H9 (cell line): ENCODE measurements at regions not wholly inside any gene's neighbourhood (a gene's known extent, or its start where the extent isn't known, plus 50 kb on each side); places are given as distances from the start of the nearest gene placed in this dataset.

Experiments
- DNase-seq: peaks from one replicate; pipeline ENCODE4 v3.0.0-alpha.2; 2017
- H2AFZ ChIP-seq: one replicate; pipeline ENCODE4 v1.6.1; 2013; ENCODE audit warnings: mild to moderate bottlenecking, low read length, control low read depth, moderate library complexity
- H2AK5ac ChIP-seq: 2 replicates; pipeline ENCODE4 v1.6.1; 2013; ENCODE audit warnings: low read length, control low read depth, mixed read lengths; ENCODE audit not compliant: insufficient read length
- H2BK120ac ChIP-seq: one replicate; pipeline ENCODE4 v1.6.1; 2013; ENCODE audit warnings: low read depth, mild to moderate bottlenecking, low read length, control low read depth, inconsistent platforms; ENCODE audit not compliant: poor library complexity, severe bottlenecking
- H2BK12ac ChIP-seq: 2 replicates; pipeline ENCODE4 v1.6.1; 2013; ENCODE audit warnings: low read length, control low read depth, mixed read lengths, low read depth; ENCODE audit not compliant: insufficient read length
- H2BK15ac ChIP-seq: 2 replicates; pipeline ENCODE4 v1.6.1; 2013; ENCODE audit warnings: low read depth, low read length, control low read depth
- H2BK20ac ChIP-seq: one replicate; pipeline ENCODE4 v1.6.1; 2013; ENCODE audit warnings: low read depth, mild to moderate bottlenecking, low read length, control low read depth, inconsistent platforms; ENCODE audit not compliant: poor library complexity, severe bottlenecking
- H2BK5ac ChIP-seq: 2 replicates; pipeline ENCODE4 v1.6.1; 2013; ENCODE audit warnings: low read length, control low read depth, mixed read lengths; ENCODE audit not compliant: insufficient read length
- H3K14ac ChIP-seq: 2 replicates; pipeline ENCODE4 v1.6.1; 2013; ENCODE audit warnings: low read length, control low read depth; ENCODE audit not compliant: insufficient read depth
- H3K18ac ChIP-seq: 2 replicates; pipeline ENCODE4 v1.6.1; 2013; ENCODE audit warnings: low read depth, mild to moderate bottlenecking, mixed read lengths, low read length, control low read depth; ENCODE audit not compliant: insufficient read length
- H3K23ac ChIP-seq: 2 replicates; pipeline ENCODE4 v1.6.1; 2013; ENCODE audit warnings: low read length, control low read depth, mixed read lengths, low read depth; ENCODE audit not compliant: insufficient read length
- H3K23me2 ChIP-seq: 2 replicates; pipeline ENCODE4 v1.6.1; 2013; ENCODE audit warnings: low read depth, mild to moderate bottlenecking, mixed read lengths, low read length, control low read depth; ENCODE audit not compliant: insufficient read length, poor library complexity, severe bottlenecking
- H3K27ac ChIP-seq: 2 replicates; pipeline ENCODE4 v1.5.1; 2013; ENCODE audit warnings: low read length, control low read depth, mixed read lengths, low read depth; ENCODE audit not compliant: insufficient read length
- H3K27me3 ChIP-seq: 2 replicates; pipeline ENCODE4 v1.6.1; 2013; ENCODE audit warnings: low read length, control low read depth, inconsistent platforms; ENCODE audit not compliant: insufficient read depth
- H3K4ac ChIP-seq: 2 replicates; pipeline ENCODE4 v1.6.1; 2013; ENCODE audit warnings: low read depth, mild to moderate bottlenecking, control low read depth, inconsistent platforms, low read length, moderate library complexity
- H3K4me1 ChIP-seq: 2 replicates; pipeline ENCODE4 v1.6.1; 2013; ENCODE audit warnings: low read length, control low read depth, inconsistent platforms; ENCODE audit not compliant: insufficient read depth
- H3K4me2 ChIP-seq: 2 replicates; pipeline ENCODE4 v1.6.1; 2013; ENCODE audit warnings: low read length, control low read depth, mixed read lengths; ENCODE audit not compliant: insufficient read length, insufficient read depth
- H3K56ac ChIP-seq: 2 replicates; pipeline ENCODE4 v1.6.1; 2013; ENCODE audit warnings: low read depth, mild to moderate bottlenecking, mixed read lengths, low read length, control low read depth; ENCODE audit not compliant: insufficient read length
- H3K79me1 ChIP-seq: 2 replicates; pipeline ENCODE4 v1.6.1; 2013; ENCODE audit warnings: low read depth, mild to moderate bottlenecking, moderate library complexity, low read length, control low read depth, inconsistent platforms; ENCODE audit not compliant: insufficient read depth, poor library complexity, severe bottlenecking
- H3K79me2 ChIP-seq: 2 replicates; pipeline ENCODE4 v1.6.1; 2013; ENCODE audit warnings: low read length, control low read depth, inconsistent platforms; ENCODE audit not compliant: insufficient read depth
- H3K9ac ChIP-seq: 2 replicates; pipeline ENCODE4 v1.6.1; 2013; ENCODE audit warnings: low read length, control low read depth, mixed read lengths; ENCODE audit not compliant: insufficient read length; ENCODE audit errors: extremely low read depth
- H3K9me3 ChIP-seq: one replicate; pipeline ENCODE4 v1.6.1; 2013; ENCODE audit warnings: low read depth, low read length, inconsistent platforms; ENCODE audit not compliant: control insufficient read depth
- H3T11ph ChIP-seq: one replicate; pipeline ENCODE4 v1.6.1; 2013; ENCODE audit warnings: mild to moderate bottlenecking, low read length, control low read depth, inconsistent platforms
- H4K20me1 ChIP-seq: one replicate; pipeline ENCODE4 v1.6.1; 2013; ENCODE audit not compliant: control insufficient read depth, insufficient read length, insufficient read depth
- H4K5ac ChIP-seq: 2 replicates; pipeline ENCODE4 v1.6.1; 2013; ENCODE audit warnings: low read depth, mild to moderate bottlenecking, mixed read lengths, low read length, control low read depth; ENCODE audit not compliant: insufficient read length
- H4K8ac ChIP-seq: replicated peaks from 2 replicates; pipeline ENCODE4 v1.6.1; 2013; ENCODE audit warnings: low read length, control low read depth, mixed read lengths, low read depth; ENCODE audit not compliant: insufficient read length
- H4K91ac ChIP-seq: 2 replicates; pipeline ENCODE4 v1.6.1; 2013; ENCODE audit warnings: low read depth, mild to moderate bottlenecking, moderate library complexity, mixed read lengths, low read length, control low read depth; ENCODE audit not compliant: insufficient read length
- H3K27ac Mint-ChIP-seq, 3 experiments: 2 replicates in 2 of 3; 3 replicates in 1 of 3; pipeline ENCODE4 v1.8.0; 2020 to 2021; ENCODE audit warnings: mixed read lengths in 3 of 3, mild to moderate bottlenecking in 1 of 3, moderate library complexity in 1 of 3
- H3K27me3 Mint-ChIP-seq: 2 replicates; pipeline ENCODE4 v1.8.0; 2021; ENCODE audit warnings: low read depth, mild to moderate bottlenecking, moderate library complexity, mixed read lengths
- H3K36me3 Mint-ChIP-seq, 3 experiments: 2 replicates in 2 of 3; 3 replicates in 1 of 3; pipeline ENCODE4 v1.8.0; 2020 to 2021; ENCODE audit warnings: low read depth in 3 of 3, mixed read lengths in 3 of 3; ENCODE audit not compliant: insufficient read depth in 1 of 3
- H3K4me1 Mint-ChIP-seq, 2 experiments: 2 replicates each; pipeline ENCODE4 v1.8.0; 2020; ENCODE audit warnings: mixed read lengths in 2 of 2
- H3K4me3 Mint-ChIP-seq, 2 experiments: 2 replicates in 1 of 2; 3 replicates in 1 of 2; pipeline ENCODE4 v1.8.0; 2020 to 2021; ENCODE audit warnings: mild to moderate bottlenecking in 2 of 2, mixed read lengths in 2 of 2, moderate library complexity in 1 of 2
- H3K9me3 Mint-ChIP-seq, 2 experiments: 2 replicates in 1 of 2; 3 replicates in 1 of 2; pipeline ENCODE4 v1.8.0; 2020; ENCODE audit warnings: mild to moderate bottlenecking in 2 of 2, mixed read lengths in 2 of 2, moderate library complexity in 1 of 2
- CTCF ChIP-seq: fragments of 200-600 bp; sonication (generic); conservative IDR thresholded peaks from 3 replicates; pipeline ENCODE4 v1.8.0; 2021; ENCODE audit warnings: antibody characterized with exemption, mild to moderate bottlenecking

DNA sequence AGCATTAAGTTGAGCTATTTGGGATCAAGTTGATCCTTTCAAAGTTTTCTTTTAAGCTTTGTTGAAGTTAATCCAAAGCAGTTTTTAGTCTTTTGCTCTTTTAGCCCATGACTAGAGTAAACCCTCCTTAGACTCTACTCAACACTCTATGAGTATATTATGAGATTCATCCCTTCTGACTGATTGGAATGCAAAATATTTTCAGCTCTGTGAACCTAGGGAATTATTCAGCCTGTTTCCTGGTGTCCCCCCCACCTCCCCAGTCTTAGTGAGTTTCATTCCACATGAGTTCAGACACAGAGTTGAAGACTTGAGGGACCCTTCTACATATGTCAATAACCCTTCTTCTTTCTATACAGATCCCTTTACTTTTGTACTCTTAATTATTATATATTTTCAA is 413.7 kb downstream of the RFPL4B start:
- no peak overlapping the region for H3K23ac ChIP-seq
- no peak overlapping the region for H4K8ac ChIP-seq
- H3K79me2 ChIP-seq: no peaks in the 10 kb centered on the region
- no peak overlapping the region for H3K27ac ChIP-seq
- H4K5ac ChIP-seq: no peak overlapping the region
- H3K36me3 Mint-ChIP-seq: peaks cover 0 to 2% (median 0%) of the 10 kb centered on the region in 3 experiments; a peak in 1 of 7 replicates
- H3K9me3 ChIP-seq: no peaks in the 10 kb centered on the region
- no peak overlapping the region for H2BK15ac ChIP-seq
- no peaks in the 10 kb centered on the region for H4K20me1 ChIP-seq
- no peak overlapping the region for H3K4ac ChIP-seq
- peaks cover 3% of the 10 kb centered on the region in 2 experiments; a peak in 1 of 4 replicates for H3K4me1 Mint-ChIP-seq
- H2BK5ac ChIP-seq: no peak overlapping the region
- no peaks in the 10 kb centered on the region for H3K27me3 ChIP-seq
- no peak overlapping the region for H2BK120ac ChIP-seq
- H3K4me3 Mint-ChIP-seq: no peak overlapping the region
- H2BK20ac ChIP-seq: no peak overlapping the region
- no peak overlapping the region for H3K9ac ChIP-seq
- H4K91ac ChIP-seq: no peak overlapping the region
- no peak overlapping the region for H3K27ac Mint-ChIP-seq
- no peaks in the 10 kb centered on the region for H3K27me3 Mint-ChIP-seq
- H3K4me2 ChIP-seq: no peak overlapping the region
- no peaks in the 10 kb centered on the region for H3K4me1 ChIP-seq
- H3T11ph ChIP-seq: no peak overlapping the region
- no peak overlapping the region for H2AFZ ChIP-seq
- no peak overlapping the region for H2BK12ac ChIP-seq
- H3K14ac ChIP-seq: no peak overlapping the region
- H3K18ac ChIP-seq: no peak overlapping the region
- DNase-seq: no peak
- H3K23me2 ChIP-seq: no peaks in the 10 kb centered on the region
- no peaks in the 10 kb centered on the region for H3K79me1 ChIP-seq
- no peak overlapping the region for H3K56ac ChIP-seq
- no peak for TF ChIP-seq CTCF
- peaks cover 0 to 3% of the 10 kb centered on the region in 2 experiments; a peak in 1 of 5 replicates for H3K9me3 Mint-ChIP-seq
- H2AK5ac ChIP-seq: no peak overlapping the region
